ENCODE measurements at regions not wholly inside any gene's neighbourhood (a gene's known extent, or its start where the extent isn't known, plus 50 kb on each side); places are given as distances from the start of the nearest gene placed in this dataset.

DNA sequence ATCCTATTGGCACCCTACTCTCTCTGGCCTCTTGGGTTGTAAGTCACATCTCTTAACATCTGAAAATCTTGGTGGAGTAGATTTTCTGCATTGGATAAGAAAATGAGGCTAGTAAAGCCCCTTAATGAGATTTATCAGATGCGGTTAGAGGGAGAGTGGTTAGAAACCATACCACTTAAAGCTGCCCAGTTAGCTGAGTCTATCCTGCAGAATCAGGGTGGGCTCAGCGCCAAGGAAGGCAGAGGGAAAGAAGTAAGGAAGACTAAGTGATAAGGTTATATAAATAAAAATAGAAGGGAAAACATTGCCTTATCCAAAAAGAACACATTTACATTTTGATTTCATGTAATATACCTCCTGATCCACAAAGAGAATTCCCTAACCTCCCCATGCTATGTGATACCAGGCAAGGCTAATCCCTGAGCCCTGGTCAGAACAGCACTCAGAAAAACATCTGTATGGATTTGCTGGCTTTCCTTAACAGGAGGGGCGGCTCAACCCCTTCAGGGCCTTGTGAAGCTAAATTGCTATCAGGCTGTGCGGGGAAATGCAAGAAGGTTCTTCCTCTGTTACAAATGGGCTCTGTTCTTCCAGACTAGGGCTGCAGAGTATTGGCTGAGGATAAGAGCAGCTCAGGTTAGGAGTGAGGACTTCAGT lies 101.7 kb downstream of the SNX19 start:
- TF ChIP-seq, protein P1, sequence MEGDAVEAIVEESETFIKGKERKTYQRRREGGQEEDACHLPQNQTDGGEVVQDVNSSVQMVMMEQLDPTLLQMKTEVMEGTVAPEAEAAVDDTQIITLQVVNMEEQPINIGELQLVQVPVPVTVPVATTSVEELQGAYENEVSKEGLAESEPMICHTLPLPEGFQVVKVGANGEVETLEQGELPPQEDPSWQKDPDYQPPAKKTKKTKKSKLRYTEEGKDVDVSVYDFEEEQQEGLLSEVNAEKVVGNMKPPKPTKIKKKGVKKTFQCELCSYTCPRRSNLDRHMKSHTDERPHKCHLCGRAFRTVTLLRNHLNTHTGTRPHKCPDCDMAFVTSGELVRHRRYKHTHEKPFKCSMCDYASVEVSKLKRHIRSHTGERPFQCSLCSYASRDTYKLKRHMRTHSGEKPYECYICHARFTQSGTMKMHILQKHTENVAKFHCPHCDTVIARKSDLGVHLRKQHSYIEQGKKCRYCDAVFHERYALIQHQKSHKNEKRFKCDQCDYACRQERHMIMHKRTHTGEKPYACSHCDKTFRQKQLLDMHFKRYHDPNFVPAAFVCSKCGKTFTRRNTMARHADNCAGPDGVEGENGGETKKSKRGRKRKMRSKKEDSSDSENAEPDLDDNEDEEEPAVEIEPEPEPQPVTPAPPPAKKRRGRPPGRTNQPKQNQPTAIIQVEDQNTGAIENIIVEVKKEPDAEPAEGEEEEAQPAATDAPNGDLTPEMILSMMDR (conservative IDR thresholded peaks at IDR 0.05), result no peak
- no peak for TF ChIP-seq ZFX (IDR thresholded peaks at IDR 0.05)
- no peak overlapping the region for H3K27ac ChIP-seq

DNA sequence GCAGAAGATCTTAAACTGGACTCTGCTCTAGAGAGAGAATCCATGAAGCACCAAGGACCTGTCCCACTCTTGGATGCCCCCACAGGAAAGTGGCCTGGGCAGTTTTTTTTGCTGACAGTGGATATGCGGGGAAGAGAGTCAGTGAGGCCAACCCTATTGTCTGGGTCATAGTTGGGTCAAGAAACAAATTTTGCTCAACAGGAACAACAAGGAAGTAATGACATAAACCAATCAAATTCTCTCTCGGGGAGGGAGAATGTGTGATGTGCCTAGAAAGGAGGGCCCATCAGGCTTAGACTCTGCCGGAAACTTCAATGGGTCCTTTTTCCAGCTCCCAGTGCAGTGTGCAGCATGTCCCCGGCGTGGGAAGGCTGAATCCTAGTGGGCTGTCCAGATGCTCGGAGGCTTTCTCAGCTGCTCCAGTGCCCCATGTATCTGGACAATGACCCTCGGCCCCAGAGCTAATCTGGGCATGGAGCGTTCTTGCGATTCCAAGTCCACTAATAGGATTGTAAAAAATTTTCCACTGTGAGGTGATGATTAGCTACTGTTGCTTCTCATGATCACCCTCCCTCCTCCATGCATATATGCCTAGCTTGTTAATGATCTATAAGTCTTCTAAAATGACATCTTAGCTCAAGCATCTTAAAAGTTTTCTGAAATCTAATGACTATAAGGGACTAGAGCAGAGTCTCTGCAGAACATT lies 101.0 kb downstream of the SNX19 start:
- TF ChIP-seq, protein P1 (conservative IDR thresholded peaks at IDR 0.05), result no peak
- no peak for TF ChIP-seq ZFX (IDR thresholded peaks at IDR 0.05)
- H3K27ac ChIP-seq, result no peak overlapping the region

DNA sequence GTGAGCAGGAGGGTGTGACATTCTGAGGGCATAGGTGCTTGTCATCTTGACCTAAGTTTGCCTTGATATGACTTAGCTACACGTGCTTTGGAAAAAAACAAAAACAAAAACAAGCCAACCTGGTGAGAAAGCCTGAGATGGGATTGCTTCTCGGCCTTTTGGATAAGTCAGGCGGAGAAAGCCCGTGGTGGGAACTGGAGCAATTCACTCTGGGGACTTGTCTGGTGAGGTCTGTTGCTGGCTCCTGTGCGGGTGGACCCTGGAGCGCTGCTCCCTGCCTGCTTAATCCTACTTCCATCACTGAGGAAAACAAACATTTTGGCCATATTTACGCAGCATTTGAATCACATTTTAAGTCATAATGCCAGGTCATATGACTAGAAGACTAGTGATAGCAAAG lies 100.3 kb downstream of the SNX19 start:
- H3K27ac ChIP-seq, result no peak overlapping the region
- no peak for TF ChIP-seq ZFX (IDR thresholded peaks at IDR 0.05)
- TF ChIP-seq, protein P1 (conservative IDR thresholded peaks at IDR 0.05), result no peak

DNA sequence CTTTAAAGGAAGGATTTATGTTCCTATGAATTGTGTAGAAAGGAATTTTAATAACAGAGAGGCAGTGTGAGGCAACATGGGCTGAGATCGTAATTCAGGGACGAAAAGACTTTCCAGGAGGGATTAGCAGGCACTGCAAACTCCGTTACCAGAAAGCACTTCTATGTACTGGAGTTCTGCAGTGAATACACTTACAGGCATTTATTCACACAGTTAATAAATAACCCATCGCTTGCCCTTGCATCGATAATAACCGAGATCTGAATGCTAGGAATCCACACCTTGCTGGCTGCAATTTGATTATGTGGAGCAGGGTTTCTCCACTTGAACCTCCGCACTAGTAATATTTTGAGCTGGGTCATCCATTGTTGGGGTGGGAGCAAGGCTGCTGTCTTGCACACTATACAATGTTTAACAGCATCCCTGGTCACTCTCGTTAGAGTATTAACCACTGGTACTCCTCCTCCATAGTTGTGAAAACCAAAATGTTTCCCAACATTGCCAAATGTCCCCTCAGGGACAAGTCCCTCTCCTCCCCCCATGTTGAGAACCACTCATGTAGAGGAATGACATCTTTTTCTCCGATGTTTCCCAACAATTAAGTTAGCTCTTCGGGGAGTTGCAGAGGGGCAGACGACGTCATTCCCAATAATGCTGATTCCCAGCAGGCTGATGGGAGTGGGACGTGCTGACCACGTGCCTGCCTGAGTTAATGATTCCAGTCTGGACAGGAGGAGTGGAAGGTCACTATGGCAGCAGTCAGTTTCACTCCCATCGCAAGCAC lies 99.5 kb downstream of the SNX19 start:
- no peak overlapping the region for H3K27ac ChIP-seq
- TF ChIP-seq, protein P1 (conservative IDR thresholded peaks at IDR 0.05), result no peak

DNA sequence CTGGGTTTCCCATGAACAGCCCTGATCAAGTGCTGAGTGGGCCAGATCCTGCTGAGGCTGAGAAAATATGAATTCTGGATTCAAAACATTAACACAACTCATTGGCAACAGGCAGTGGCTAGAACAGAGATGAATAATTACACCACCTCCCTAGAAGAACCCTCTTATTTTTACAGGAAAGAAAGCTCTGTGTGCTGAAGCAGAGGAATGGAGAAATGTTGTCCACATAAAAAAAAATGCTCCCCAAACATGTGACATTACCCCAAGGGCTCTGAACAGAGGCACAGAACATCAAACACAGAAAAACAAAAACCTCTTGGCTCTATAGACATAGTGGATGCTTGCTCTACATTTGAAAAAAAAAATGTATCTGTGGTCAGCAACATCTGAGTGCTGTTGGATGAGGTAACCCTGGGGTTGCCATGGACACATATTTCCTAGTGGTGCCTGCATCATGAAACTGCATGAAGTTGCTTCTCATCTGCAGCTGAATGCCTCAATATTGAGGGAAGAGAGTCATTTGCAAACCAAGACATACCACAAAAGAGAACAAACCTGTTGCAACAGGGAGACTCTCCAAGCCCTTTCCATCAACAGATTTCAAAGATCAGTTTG lies 98.8 kb downstream of the SNX19 start:
- no peak overlapping the region for H3K27ac ChIP-seq
- TF ChIP-seq, protein P1 (conservative IDR thresholded peaks at IDR 0.05), result no peak
- TF ChIP-seq ZFX (IDR thresholded peaks at IDR 0.05), result no peak

DNA sequence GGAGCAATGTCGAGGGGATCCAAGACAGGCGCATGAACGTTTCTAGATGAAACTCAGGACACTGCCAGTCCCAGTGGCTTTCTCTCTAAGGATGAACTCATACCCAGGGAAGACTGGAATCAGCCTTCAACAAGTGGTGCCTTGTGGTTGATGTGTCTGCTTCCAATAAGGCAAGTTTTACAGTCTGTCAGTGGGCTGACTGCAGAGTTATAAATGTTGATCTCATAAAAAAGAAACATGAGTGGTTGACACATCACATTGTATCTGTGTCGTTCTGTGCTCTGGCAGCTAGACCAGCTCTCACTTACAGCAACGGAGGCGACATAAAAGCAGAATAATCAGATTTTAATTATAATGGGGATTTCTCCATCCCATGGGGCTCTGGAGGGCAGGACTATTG lies 96.7 kb downstream of the SNX19 start:
- TF ChIP-seq, protein P1 (conservative IDR thresholded peaks at IDR 0.05), result no peak
- TF ChIP-seq ZFX (IDR thresholded peaks at IDR 0.05), result no peak
- H3K27ac ChIP-seq, result no peak overlapping the region

Measured in C4-2B (cell line).